ENCODE measurements at regions not wholly inside any gene's neighbourhood (a gene's known extent, or its start where the extent isn't known, plus 50 kb on each side); places are given as distances from the start of the nearest gene placed in this dataset.

DNA sequence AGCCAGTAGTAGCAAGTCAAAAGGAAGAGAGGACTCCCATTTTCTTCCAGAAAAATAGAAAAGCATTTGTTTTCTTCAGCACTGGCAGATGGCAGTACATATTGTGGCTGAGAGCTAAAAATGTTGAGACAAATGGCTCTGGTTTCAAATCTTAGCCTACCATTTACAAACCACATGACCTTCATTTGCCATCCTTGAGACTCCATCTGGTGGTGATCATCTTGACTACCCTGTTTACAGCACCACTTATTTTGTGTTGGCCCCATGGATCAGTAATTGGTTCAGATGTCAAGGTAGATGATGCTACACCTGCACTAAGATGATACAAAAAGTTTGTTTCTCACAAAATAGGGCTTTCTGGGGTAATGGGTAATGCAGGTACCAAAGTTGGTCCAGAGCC is 951.8 kb upstream of the IGFBP7 start:
- Histone ChIP-seq H3K36me3 (replicated peaks in 1 of 2; ENCODE audit: control insufficient read depth in 1 of 2, insufficient read depth in 2 of 2, low read length in 1 of 2) (no peaks in the 10 kb centered on the region), H3K27me3 (ENCODE audit: insufficient read depth) (no peaks in the 10 kb centered on the region), H3K4me2 (no peak overlapping the region), H3K4me3 (ENCODE audit: low read depth in 2 of 2, low read length in 1 of 2) (no peak overlapping the region), H3K9me2 (no peaks in the 10 kb centered on the region), H3K9ac (no peak overlapping the region), H3K9me3 (no peaks in the 10 kb centered on the region), H2AFZ (ENCODE audit: low read depth) (no peak overlapping the region), H4K20me1 (ENCODE audit: insufficient read depth) (no peaks in the 10 kb centered on the region), H3F3A (replicated peaks; ENCODE audit: insufficient read depth) (no peaks in the 10 kb centered on the region), H3K79me2 (ENCODE audit: insufficient read depth) (no peaks in the 10 kb centered on the region), H3K27ac (ENCODE audit: low read depth in 2 of 2, low read length in 1 of 2) (no peak overlapping the region), H3K4me1 (ENCODE audit: control insufficient read depth in 1 of 2, insufficient read depth in 2 of 2, low read depth in 1 of 2, low read length in 1 of 2) (no peaks in the 10 kb centered on the region)
- no peak for DNase-seq
- ChIA-PET POLR2A (no interaction called here), CTCF (interaction anchor here (0.6 kb wide), 1 partner anchor 12 kb away, joined by 3 read pairs; no protein-coding TSS in a partner anchor)
- TF ChIP-seq MXI1 (IDR thresholded peaks at IDR 0.05; ENCODE audit: low read depth, low read length): no peak
- TF ChIP-seq, protein P1, sequence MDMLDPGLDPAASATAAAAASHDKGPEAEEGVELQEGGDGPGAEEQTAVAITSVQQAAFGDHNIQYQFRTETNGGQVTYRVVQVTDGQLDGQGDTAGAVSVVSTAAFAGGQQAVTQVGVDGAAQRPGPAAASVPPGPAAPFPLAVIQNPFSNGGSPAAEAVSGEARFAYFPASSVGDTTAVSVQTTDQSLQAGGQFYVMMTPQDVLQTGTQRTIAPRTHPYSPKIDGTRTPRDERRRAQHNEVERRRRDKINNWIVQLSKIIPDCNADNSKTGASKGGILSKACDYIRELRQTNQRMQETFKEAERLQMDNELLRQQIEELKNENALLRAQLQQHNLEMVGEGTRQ (IDR thresholded peaks at IDR 0.05; ENCODE audit: borderline replicate concordance, low read depth, low read length): no peak
- TF ChIP-seq TAF1 (IDR thresholded peaks at IDR 0.05; ENCODE audit: borderline replicate concordance, low read depth, low read length): no peak
- no peak for TF ChIP-seq TEAD4 (IDR thresholded peaks at IDR 0.05; ENCODE audit: borderline replicate concordance, insufficient read depth)
- TF ChIP-seq RFX5 (IDR thresholded peaks at IDR 0.05; ENCODE audit: low read length): no peak
- TF ChIP-seq, protein P2, sequence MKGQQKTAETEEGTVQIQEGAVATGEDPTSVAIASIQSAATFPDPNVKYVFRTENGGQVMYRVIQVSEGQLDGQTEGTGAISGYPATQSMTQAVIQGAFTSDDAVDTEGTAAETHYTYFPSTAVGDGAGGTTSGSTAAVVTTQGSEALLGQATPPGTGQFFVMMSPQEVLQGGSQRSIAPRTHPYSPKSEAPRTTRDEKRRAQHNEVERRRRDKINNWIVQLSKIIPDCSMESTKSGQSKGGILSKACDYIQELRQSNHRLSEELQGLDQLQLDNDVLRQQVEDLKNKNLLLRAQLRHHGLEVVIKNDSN (IDR thresholded peaks at IDR 0.05; ENCODE audit: borderline replicate concordance, low read depth): no peak
- TF ChIP-seq, protein P3, sequence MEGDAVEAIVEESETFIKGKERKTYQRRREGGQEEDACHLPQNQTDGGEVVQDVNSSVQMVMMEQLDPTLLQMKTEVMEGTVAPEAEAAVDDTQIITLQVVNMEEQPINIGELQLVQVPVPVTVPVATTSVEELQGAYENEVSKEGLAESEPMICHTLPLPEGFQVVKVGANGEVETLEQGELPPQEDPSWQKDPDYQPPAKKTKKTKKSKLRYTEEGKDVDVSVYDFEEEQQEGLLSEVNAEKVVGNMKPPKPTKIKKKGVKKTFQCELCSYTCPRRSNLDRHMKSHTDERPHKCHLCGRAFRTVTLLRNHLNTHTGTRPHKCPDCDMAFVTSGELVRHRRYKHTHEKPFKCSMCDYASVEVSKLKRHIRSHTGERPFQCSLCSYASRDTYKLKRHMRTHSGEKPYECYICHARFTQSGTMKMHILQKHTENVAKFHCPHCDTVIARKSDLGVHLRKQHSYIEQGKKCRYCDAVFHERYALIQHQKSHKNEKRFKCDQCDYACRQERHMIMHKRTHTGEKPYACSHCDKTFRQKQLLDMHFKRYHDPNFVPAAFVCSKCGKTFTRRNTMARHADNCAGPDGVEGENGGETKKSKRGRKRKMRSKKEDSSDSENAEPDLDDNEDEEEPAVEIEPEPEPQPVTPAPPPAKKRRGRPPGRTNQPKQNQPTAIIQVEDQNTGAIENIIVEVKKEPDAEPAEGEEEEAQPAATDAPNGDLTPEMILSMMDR (IDR thresholded peaks at IDR 0.05): no peak
- no peak for TF ChIP-seq YY1 (IDR thresholded peaks at IDR 0.05; ENCODE audit: low read depth)
- TF ChIP-seq POLR2AphosphoS5 (IDR thresholded peaks at IDR 0.05; ENCODE audit: low read depth, low read length): no peak
- no peak for TF ChIP-seq FOXJ3 (CRISPR knock-in tag; IDR thresholded peaks at IDR 0.05)
- TF ChIP-seq RCOR1 (IDR thresholded peaks at IDR 0.05; ENCODE audit: low read length): no peak

DNA sequence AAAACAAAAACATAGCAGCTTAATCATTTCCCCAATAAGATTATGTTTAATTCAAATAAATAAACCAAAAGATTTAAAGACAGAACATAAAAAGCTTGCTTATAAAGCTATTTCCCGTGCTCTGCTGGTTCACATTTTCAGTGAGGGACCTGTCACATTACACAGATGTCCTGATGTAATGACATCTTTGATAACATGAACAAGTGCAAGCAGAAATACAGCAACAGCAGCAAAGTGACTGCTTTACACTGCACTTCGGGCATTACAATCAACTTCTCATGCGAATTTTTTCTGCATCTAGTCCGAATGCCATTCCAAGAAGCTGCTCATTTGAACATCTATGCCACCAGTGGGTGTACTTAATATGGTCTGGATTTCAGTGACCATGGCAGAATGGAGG is 940.3 kb upstream of the IGFBP7 start:
- H3K9me3 ChIP-seq: no peaks in the 10 kb centered on the region
- H3K27me3 ChIP-seq (ENCODE audit: insufficient read depth): no peaks in the 10 kb centered on the region
- no peak for DNase-seq
- H3K36me3 ChIP-seq (replicated peaks in 1 of 2; ENCODE audit: control insufficient read depth in 1 of 2, insufficient read depth in 2 of 2, low read length in 1 of 2): no peaks in the 10 kb centered on the region
- H3F3A ChIP-seq (replicated peaks; ENCODE audit: insufficient read depth): no peaks in the 10 kb centered on the region
- H3K4me2 ChIP-seq: no peak overlapping the region
- no peak overlapping the region for H3K9ac ChIP-seq
- TF ChIP-seq TAF1 (IDR thresholded peaks at IDR 0.05; ENCODE audit: borderline replicate concordance, low read depth, low read length) (no peak), FOXJ3 (CRISPR knock-in tag; IDR thresholded peaks at IDR 0.05) (no peak)
- TF ChIP-seq, protein P4, sequence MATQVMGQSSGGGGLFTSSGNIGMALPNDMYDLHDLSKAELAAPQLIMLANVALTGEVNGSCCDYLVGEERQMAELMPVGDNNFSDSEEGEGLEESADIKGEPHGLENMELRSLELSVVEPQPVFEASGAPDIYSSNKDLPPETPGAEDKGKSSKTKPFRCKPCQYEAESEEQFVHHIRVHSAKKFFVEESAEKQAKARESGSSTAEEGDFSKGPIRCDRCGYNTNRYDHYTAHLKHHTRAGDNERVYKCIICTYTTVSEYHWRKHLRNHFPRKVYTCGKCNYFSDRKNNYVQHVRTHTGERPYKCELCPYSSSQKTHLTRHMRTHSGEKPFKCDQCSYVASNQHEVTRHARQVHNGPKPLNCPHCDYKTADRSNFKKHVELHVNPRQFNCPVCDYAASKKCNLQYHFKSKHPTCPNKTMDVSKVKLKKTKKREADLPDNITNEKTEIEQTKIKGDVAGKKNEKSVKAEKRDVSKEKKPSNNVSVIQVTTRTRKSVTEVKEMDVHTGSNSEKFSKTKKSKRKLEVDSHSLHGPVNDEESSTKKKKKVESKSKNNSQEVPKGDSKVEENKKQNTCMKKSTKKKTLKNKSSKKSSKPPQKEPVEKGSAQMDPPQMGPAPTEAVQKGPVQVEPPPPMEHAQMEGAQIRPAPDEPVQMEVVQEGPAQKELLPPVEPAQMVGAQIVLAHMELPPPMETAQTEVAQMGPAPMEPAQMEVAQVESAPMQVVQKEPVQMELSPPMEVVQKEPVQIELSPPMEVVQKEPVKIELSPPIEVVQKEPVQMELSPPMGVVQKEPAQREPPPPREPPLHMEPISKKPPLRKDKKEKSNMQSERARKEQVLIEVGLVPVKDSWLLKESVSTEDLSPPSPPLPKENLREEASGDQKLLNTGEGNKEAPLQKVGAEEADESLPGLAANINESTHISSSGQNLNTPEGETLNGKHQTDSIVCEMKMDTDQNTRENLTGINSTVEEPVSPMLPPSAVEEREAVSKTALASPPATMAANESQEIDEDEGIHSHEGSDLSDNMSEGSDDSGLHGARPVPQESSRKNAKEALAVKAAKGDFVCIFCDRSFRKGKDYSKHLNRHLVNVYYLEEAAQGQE (IDR thresholded peaks at IDR 0.05; ENCODE audit: low read depth, low read length): no peak
- H2AFZ ChIP-seq (ENCODE audit: low read depth): no peak overlapping the region
- H3K4me1 ChIP-seq (ENCODE audit: control insufficient read depth in 1 of 2, insufficient read depth in 2 of 2, low read depth in 1 of 2, low read length in 1 of 2): no peaks in the 10 kb centered on the region
- no peaks in the 10 kb centered on the region for H3K9me2 ChIP-seq
- H3K4me3 ChIP-seq (ENCODE audit: low read depth in 2 of 2, low read length in 1 of 2): no peak overlapping the region
- no peak overlapping the region for H3K27ac ChIP-seq (ENCODE audit: low read depth in 2 of 2, low read length in 1 of 2)
- POLR2A ChIA-PET: no interaction called here
- WGBS (ENCODE audit: low lambda C conversion rate): 43% methylated on average over 4 of the region's 4 CpGs
- no peaks in the 10 kb centered on the region for H3K79me2 ChIP-seq (ENCODE audit: insufficient read depth)
- H4K20me1 ChIP-seq (ENCODE audit: insufficient read depth): no peaks in the 10 kb centered on the region
- CTCF ChIA-PET: no interaction called here

Data from SK-N-SH (cell line).